Hematopoietic multipotent progenitor cell treated with erythropoietin and hydrocortisone succinate and interleukin-3 and kit ligand, for 17 days (in vitro differentiated cells): ENCODE measurements at regions not wholly inside any gene's neighbourhood (a gene's known extent, or its start where the extent isn't known, plus 50 kb on each side); places are given as distances from the start of the nearest gene placed in this dataset.

Source experiments
- DNase-seq: peaks from one replicate; pipeline ENCODE4 v3.0.0-alpha.2; 2015; ENCODE audit warnings: low spot score

DNA sequence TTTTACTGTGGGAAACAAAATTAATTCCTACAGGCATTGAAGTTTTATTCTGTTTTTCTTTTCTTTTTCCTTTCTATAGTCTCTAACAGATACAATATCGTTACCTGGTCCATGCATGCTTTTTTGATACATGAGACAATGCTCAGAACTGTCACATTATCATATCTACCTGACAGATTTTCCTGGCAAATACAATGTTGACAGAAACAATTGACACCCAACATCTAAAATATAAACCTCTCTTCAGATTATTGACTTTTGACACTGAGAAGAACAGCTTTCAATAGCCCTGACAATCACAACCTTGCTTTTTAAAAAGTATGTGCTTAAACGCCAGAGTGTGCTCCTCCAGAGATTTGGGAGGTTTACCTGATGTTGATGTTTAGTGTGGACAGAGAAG is 2334.6 kb upstream of the WWC1 start:
- DNase-seq = no peak

DNA sequence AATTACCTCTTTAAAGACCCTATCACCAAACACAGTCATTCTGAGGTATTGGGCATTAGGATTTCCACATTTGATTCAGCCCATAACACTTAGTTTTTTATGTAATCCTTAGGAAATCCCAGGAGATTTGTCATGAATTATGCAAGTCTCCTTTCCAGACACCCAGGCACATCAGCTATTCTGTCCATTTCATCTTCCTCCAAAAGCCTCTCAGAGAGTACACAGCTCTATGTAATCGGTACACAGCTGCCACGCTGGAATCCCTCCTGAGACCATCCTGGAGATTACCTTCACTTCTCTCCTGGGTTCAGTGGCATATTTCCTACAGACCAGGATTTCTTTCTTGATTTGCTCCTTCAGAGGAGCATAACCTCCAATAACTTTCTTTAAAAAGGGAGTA is 2309.8 kb upstream of the WWC1 start:
- DNase-seq = no peak

DNA sequence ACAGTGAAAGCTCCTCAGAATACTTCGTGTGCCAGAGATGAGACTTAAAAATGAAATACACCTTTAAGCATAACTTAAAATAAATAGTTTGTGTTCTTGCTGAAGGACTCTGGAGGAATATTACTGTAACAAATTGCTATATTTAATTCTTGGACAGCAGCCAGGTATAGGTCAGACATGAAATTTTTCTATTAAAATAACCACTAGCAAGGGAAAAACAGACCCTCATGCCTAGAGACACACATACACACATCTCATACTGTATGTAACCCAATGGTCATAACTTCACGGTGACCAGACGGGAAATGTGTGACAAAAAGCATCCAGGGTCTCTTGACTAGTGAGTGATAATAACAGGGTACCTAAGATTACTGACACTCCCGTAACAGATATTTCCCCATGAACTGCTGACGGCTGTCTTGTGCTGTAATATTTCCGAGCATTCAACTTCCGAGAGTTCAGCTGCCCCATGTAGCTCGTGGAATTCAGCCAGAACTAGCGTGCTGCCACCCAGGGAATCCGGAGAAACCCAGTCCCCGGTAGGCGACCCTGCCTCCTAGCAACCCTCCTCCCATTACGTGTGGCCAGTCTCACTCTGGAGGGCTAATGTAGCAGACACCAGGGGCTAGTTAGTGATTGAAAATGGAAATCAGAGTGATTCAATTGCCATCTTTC is 2295.1 kb upstream of the WWC1 start:
- no peak for DNase-seq

DNA sequence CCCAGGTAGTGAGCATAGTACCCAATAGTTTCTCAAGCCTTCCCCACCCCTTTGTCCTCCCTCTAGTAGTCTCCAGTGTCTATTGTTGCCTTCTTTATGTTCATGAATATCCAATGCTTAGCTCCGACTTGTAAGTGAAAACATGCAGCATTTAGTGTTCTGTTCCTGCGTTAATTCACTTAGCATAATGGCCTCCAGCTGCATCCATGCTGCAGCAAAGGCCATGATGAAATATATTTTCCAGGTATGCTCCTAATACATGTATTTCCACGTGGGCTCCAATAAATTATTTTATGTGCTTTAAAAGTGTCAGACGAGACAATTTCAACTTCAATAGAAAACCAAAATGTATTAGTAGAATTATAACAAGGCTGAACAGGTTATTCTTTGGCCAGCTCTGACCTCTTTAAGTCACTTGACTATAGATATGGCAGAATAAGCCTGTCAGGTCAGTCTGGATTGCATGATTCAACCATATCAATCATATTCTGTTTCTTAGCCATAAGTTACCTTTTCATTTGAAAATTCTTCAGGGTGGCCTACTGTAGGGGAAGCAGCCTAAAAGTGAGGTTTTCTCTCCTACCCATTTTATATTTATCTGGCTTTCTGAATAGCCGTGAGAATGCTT is 2291.6 kb upstream of the WWC1 start:
- DNase-seq = no peak

DNA sequence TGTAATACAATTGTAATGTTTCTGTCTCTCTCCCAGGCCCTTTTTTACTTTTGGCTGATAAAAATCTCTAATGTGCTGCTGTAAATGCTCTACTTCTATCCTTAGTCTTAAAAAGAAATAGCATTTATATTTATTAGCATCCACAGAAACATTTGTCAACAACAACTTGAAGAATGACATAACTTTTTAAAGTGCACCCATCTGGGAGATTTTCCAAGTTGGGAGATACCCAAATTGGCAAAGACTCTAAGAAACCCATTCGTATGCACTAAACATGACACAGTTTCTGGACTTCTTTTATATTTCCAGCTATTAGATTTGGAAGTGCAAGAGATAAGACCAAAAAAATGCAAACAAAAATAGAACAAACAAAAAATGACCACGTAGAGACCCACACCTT is 2287.4 kb upstream of the WWC1 start:
- DNase-seq = no peak

DNA sequence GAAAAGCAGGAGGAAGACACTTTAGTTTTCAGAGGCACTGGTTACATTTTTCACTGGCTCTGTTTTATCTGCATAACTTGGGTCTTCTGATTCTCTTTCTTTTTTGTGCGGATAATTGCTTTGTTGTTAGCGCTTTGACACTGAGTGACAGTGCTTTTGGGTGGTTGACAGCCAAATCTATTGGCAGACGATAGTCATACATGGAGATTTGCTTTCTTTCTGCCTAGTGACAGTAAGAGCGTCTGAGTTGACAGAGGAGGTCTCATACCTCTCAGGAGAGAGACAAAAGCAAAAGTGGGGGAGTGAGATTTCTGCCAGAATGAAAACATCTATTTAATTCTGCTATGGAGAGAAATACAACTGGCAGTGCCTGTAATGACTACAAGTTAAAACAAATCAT is 2278.0 kb upstream of the WWC1 start:
- no peak for DNase-seq

DNA sequence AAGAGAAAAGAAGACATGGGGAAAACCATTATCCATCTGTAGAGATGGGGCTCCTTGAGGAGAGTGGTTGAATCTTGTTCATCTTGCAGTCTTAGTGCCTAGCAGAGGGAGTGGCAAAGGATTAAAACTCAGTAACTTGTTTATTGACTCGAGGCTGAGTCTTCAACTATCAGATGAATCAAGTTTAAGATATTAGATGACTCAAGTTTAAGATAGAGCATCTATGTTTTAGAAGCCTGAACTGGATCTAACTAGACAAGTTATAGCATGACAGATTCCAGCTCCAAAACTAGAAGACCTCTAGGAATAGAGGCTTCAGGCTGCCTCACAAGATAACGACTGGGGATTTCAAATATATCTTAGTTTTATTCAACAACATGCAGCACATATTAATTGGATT is 2277.2 kb upstream of the WWC1 start:
- no peak for DNase-seq

DNA sequence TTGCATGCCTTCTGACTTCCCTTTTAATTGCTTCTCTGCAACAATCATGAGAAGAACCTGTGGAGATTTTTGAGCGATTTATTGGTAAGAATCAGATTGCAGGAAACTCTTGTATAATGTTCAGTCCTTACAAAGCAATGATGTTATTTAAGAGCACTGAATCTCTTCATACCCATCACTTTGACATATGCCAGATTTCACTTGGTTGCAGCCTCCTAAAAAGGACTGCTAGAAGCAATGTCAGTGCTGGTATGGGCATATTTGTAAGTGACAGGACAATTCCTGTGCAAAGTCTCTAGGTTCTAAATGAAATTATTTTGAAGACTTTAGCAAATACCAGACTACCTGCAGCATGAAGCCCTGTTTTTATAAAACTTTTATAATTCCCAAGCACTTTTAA is 2272.7 kb upstream of the WWC1 start:
- DNase-seq = no peak

DNA sequence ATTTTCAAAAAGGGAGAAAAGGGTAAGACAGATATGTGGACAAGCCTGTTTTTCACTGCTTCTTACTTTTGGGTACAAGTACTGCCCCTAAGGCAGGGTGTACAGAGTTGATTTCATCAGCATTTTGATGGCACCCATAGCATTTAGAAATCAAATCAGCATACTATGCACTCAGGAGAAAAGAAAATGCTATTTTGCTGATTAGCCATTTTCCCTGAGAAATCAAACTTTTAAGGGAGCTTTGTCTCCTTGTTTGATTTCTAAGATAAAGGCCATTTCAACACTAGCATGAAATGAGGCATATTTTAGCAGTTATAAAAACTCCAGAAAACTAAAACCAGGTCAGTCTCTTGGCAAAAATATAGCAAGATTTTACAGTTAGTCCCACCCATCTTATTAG is 2269.4 kb upstream of the WWC1 start:
- no peak for DNase-seq

DNA sequence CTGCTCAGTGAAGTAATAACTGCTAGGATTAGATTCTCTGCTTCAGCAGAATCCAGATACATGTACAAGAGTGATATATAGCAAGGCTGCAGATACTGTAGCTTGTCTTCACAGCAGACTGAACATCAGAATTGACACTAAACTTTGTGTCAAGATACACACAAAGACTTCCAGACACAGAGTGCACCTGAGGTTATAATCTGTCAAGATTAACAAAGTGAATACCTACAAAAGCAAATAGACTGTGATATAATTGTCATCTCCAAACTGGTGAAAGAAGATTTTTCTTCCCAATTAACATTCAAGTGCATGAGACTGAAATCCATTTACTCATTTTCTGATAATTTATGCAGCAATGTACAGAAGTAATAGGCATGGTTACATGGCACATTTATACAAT is 2266.5 kb upstream of the WWC1 start:
- no peak for DNase-seq

DNA sequence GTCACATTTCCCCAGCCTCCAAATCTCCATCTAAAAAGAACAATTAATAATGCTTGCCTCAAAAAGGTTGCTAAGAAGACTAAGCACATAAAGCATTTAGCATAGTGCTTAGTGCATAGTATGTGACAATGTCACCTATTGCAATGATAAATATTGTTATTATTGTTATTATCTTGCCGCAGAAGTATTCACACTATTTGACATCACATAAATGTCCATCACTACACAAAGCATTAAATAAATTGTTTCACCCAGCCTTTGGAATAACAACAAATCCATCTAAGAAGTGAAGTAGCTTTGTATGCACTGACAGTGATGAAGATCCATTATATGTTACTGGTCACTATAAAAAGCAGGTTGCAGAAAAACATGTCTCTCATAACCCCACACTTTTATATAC is 2263.9 kb upstream of the WWC1 start:
- DNase-seq = no peak

DNA sequence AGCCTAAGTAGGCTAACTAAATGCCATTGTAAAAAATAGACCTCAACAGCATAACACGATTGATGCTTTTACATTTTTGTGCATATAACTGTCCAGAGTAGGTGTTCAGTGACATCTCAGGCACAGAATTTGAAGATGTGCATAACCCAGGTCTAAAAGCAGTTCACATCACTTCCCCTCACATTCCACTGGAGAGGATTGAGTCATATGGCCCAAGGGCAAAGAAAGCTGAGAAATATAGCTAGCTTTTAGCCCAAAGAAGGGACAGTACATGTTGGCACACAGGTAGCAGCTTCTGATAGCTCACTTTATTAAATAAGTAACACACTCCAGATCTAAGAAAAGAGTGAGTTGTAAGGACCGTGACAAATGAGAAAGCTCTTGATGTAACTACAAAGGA is 2259.5 kb upstream of the WWC1 start:
- DNase-seq = no peak

DNA sequence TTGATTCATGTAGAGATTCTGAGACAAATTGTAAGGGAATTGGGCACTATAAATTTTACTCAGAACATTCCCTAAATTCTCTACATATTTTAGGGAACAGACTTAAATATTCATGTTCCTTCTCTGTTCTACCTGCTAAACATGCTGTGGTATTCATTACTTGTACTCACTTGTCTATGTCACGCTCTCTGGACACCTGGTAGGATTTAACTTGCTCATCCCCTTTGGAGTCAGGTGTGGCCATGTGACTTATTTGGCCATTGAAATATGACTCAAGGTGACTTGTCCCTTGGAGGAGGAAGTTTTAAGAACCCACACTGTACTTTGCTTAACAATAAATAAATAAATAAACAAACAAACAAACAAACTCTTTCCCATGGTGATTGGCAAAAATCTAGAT is 2258.8 kb upstream of the WWC1 start:
- no peak for DNase-seq

DNA sequence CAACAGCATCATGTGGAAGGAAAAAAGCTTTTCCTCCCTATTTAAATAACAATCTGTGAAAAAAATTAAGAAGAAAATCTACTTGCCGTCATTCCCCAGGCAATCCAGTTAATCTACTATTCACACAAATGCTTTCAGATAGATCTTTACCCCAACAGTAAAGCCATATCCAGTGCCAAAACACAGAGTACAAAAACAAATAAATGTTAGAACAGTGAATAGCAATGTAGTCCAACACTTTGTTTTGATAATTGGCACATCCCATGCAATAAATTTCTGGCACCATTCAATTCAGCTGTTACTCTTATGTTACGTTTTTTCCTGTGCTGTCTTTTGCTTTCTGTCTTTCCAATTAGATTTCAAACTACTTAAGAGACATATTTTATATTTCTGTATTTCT is 2245.5 kb upstream of the WWC1 start:
- DNase-seq = no peak

DNA sequence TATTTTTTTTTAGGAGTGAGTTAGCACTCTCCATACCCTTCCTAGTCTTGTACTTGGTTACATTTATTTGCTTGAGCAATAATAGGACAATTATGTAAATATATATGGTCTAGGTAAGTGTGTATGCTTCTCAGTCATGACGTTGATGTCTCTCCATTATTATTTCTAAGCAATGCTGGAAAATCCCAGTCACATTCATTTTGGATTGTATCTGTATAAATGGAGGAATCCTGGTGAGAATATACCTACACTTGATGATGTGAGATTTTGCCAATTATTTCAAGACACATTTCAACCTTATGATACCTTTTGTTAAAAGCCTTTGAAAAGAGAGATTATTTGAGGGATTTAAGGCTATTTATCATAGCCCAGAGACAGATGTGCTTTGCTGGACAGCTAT is 2244.5 kb upstream of the WWC1 start:
- no peak for DNase-seq

DNA sequence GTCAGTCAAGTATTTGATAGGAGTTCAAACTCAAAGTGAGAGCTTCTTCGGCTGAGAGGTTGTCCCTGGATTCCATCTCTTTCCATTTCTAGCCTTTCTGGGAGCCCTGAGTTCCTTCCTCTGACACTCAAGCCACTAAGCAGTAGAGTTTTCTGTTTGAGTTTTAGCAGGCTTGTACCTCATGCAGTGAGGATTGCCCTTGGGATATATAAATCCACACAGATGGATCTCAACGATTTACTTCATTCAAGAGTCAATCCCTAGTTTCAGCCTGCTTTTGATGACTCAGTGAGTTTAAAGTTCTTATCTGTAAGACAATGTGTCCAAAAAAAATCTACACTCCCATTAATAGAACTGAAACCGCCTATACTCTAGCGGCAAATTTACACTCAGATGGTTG is 2240.9 kb upstream of the WWC1 start:
- DNase-seq = no peak

DNA sequence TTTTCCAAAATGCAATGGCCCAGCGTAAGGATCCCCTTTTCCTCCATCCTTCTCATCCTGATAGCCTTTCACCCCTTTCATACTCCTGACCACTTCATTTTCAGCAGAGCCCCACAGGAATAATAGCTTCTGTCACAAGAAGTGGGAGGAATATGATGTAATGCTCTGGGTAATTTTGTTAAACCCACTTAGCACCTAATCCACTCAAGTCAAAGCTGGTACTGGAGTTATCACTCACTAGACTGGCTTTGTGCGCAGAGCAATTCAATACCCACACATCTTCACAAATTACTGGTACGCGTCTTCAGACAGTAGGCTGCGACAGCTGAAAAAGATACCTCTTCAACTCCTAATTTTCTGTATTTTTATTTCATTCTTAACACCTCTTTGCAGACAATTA is 2232.8 kb upstream of the WWC1 start:
- DNase-seq = no peak

DNA sequence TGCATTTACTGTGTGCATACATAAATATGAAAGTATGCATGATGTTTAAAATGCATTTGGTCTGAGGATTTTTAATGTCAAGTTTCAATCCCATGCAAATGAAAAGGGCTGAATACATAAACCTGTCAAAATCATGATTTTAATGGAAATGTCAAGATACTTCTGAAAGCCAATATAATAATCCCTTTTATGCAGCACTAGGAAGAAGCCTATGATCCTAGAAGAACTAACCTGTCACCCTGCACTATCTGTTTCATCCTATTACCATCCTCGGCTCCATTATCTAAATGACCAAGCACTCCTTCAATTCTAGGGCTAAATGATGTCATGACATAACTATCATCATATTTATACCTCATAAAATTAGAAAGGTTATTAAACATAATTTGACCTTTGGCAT is 2229.4 kb upstream of the WWC1 start:
- no peak for DNase-seq

DNA sequence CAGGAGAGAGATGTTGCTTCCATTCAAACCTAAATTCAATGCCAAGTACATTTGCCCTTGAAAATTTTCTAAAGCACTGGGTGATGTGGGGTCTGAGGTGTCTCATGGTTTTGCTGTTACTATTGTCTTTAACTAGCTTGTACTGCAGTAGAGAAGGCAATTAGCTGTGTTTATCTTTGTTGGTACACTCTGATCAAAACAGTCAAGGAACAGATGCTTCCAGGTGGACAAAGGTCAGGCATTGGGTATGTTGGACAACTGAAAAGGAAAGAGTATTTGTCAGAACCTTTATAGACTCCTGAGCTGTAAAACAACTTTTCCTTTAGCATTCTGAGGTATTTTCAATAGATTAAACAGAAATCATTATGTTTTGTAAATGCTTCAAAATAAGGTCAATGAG is 2228.7 kb upstream of the WWC1 start:
- DNase-seq = no peak

DNA sequence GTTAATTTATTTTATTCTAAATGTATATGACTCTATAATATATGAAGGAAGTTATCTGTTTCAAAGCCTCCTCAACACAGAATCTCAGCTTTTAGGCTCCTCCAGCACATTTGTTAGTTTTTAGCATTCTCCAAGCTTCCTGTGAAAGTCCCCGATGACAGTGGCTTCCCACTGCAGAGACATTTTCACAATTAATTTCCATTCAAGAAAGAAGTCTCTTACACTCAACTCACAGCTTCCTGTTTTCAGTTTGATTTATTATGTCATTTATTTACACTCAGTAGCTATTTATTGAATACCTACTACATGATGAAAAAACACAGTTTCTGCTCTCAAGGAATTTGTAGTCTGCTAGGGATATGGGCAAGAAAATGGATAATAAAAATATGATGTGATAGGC is 2228.2 kb upstream of the WWC1 start:
- DNase-seq = no peak

DNA sequence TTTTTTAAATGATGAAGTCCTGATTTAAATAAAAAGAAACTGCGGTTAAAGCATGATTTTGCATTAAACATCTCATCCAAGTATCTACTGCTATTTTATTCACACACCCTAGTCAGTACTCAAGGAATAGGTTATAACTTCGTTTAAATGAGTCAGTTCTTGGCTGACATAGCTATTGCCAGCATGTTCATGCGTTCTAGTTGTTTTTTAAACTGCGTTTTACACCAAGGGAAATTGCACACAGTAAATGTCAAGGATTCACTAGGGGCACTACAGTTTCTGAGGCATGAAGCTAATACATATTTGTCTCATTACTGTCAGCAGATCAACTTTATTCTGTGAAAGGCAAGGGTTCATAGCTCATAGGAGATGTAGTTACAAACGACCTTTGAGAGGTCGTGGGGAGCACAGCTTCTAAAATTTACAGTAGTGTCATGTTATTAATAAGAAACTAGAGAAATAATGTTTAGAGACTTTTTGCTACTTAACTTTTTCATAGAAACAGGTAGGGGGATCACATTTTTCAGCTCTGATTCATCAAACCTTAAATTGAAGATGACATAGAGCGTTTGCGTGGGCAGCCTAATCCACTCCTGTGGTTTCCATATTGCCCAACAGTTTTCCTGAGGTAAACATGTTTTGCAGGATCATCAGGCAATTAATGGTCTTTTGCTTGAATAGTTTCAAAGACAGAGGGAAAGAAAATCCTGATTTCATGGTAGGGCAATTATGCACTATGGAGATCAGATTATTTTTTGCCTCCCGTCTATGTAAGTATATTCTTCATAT is 2222.7 kb upstream of the WWC1 start:
- no peak for DNase-seq

DNA sequence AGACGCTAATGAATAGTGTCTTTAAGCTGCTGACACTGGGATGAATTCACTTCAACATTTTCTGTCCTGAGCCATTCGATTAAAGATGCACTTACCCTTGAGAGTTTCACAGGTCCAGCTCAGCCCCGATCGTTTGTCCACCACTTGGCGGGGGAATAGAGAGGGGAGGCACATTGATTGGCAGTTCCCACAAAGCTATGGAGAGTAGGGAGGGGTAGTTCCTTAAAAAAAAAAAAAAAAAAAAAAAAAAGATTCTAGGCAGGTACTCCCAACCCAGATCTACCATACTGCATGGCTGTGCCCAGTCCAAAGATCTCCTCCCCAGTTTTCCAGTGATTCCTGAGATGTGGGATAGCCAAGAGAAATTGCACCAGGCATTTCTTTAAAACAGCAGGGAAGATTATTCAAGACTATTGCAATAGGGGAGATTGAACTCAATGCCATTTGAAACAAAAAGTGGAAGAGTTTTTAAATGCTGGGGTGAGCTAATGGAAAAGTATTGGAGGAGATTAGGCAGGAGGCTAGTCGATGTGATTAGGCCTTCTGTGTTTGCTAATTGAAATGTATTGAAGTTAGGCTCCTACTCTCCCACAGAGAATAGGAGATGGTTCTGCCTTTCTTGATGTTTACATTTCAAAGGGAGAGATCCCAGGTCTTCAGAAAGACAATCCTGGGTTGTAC is 2217.4 kb upstream of the WWC1 start:
- no peak for DNase-seq
